CD4-positive, alpha-beta T cell treated with Interleukin-1 beta for 1 hour (primary cell): ENCODE measurements at regions not wholly inside any gene's neighbourhood (a gene's known extent, or its start where the extent isn't known, plus 50 kb on each side); places are given as distances from the start of the nearest gene placed in this dataset.
"Not testable (repeated sequence)": the region's sequence is repeated elsewhere in the genome, so short reads cannot be mapped to it uniquely, and the experiment has no call there.

Source experiments
- DNase-seq, 2 donors: peaks; one replicate each; pipeline ENCODE4 v3.0.0-alpha.2; 2020 to 2022

GRCh38 chr21:41630249-41630648 lies 122.3 kb upstream of the TMPRSS2 start:
- DNase-seq, result no peak

- DNase-seq, result no peak
Measured at GRCh38 chr21:41628256-41628655, 120.3 kb upstream of the TMPRSS2 start.

- DNase-seq, result no peak
Measured at GRCh38 chr21:41627428-41627827, 119.5 kb upstream of the TMPRSS2 start.

GRCh38 chr21:41626021-41626420 lies 118.1 kb upstream of the TMPRSS2 start:
- no peak for DNase-seq

GRCh38 chr21:41625428-41625827 lies 117.5 kb upstream of the TMPRSS2 start:
- DNase-seq, result no peak

- no peak for DNase-seq
Measured at GRCh38 chr21:41624674-41625310, 116.8 kb upstream of the TMPRSS2 start.

- no peak for DNase-seq
Measured at GRCh38 chr21:41623945-41624344, 116.0 kb upstream of the TMPRSS2 start.

GRCh38 chr21:41622831-41623548 lies 115.0 kb upstream of the TMPRSS2 start:
- DNase-seq, result no peak

GRCh38 chr21:41622201-41622600 lies 114.2 kb upstream of the TMPRSS2 start:
- DNase-seq, result no peak

GRCh38 chr21:41621513-41621912 lies 113.6 kb upstream of the TMPRSS2 start:
- DNase-seq, result no peak

GRCh38 chr21:41620982-41621381 lies 113.0 kb upstream of the TMPRSS2 start:
- DNase-seq, result no peak

- no peak for DNase-seq
Measured at GRCh38 chr21:41620541-41620940, 112.6 kb upstream of the TMPRSS2 start.

GRCh38 chr21:41616031-41616591 lies 108.2 kb upstream of the TMPRSS2 start:
- no peak for DNase-seq

- DNase-seq, result no peak
Measured at GRCh38 chr21:41615613-41616012, 107.7 kb upstream of the TMPRSS2 start.

GRCh38 chr21:41614511-41614910 lies 106.6 kb upstream of the TMPRSS2 start:
- DNase-seq, result no peak

- DNase-seq, result no peak
Measured at GRCh38 chr21:41613533-41613909, 105.6 kb upstream of the TMPRSS2 start.

- DNase-seq, result no peak
Measured at GRCh38 chr21:41612674-41613532, 104.9 kb upstream of the TMPRSS2 start.

GRCh38 chr21:41611966-41612606 lies 104.1 kb upstream of the TMPRSS2 start:
- no peak for DNase-seq

GRCh38 chr21:41611441-41611840 lies 103.5 kb upstream of the TMPRSS2 start:
- DNase-seq, result no peak

- DNase-seq, result not testable (repeated sequence)
Measured at GRCh38 chr21:41610840-41611115, 102.8 kb upstream of the TMPRSS2 start.

- DNase-seq, result peak; percentile 5 to 34
Measured at GRCh38 chr21:41610042-41610839, 102.3 kb upstream of the TMPRSS2 start.

- no peak for DNase-seq
Measured at GRCh38 chr21:41606706-41607105, 98.7 kb upstream of the TMPRSS2 start.
